GM10266 (cell line): ENCODE measurements at regions not wholly inside any gene's neighbourhood (a gene's known extent, or its start where the extent isn't known, plus 50 kb on each side); places are given as distances from the start of the nearest gene placed in this dataset.
"Not testable (repeated sequence)": the region's sequence is repeated elsewhere in the genome, so short reads cannot be mapped to it uniquely, and the experiment has no call there.

Source experiments
- DNase-seq: peaks from one replicate; pipeline ENCODE4 v3.0.0; 2012; ENCODE audit errors: extremely low spot score
- CTCF ChIP-seq: IDR thresholded peaks from 2 replicates; pipeline ENCODE4 v1.5.1; 2012; ENCODE audit warnings: mild to moderate bottlenecking, low read depth; ENCODE audit not compliant: control insufficient read depth, insufficient read depth; ENCODE audit errors: missing control alignments

GRCh38 chr15:38635170-38635569 is 70.6 kb upstream of the RASGRP1 start:
- no peak for DNase-seq
- TF ChIP-seq CTCF, result no peak

- TF ChIP-seq CTCF, result no peak
- DNase-seq, result no peak
Measured at GRCh38 chr15:38636597-38636996, 72.0 kb upstream of the RASGRP1 start.

- TF ChIP-seq CTCF, result no peak
- no peak for DNase-seq
Measured at GRCh38 chr15:38638126-38638525, 73.5 kb upstream of the RASGRP1 start.

- DNase-seq, result no peak
- no peak for TF ChIP-seq CTCF
Measured at GRCh38 chr15:38638811-38639210, 74.2 kb upstream of the RASGRP1 start.

GRCh38 chr15:38642689-38643270 is 78.2 kb upstream of the RASGRP1 start:
- no peak for TF ChIP-seq CTCF
- no peak for DNase-seq

- DNase-seq, result not testable (repeated sequence)
Measured at GRCh38 chr15:38644353-38644752, 79.7 kb upstream of the RASGRP1 start.

GRCh38 chr15:38646716-38647115 is 82.1 kb upstream of the RASGRP1 start:
- TF ChIP-seq CTCF, result no peak
- DNase-seq, result no peak

GRCh38 chr15:38647683-38648082 is 83.1 kb upstream of the RASGRP1 start:
- no peak for DNase-seq
- no peak for TF ChIP-seq CTCF
